ENCODE measurements at regions not wholly inside any gene's neighbourhood (a gene's known extent, or its start where the extent isn't known, plus 50 kb on each side); places are given as distances from the start of the nearest gene placed in this dataset.

DNA sequence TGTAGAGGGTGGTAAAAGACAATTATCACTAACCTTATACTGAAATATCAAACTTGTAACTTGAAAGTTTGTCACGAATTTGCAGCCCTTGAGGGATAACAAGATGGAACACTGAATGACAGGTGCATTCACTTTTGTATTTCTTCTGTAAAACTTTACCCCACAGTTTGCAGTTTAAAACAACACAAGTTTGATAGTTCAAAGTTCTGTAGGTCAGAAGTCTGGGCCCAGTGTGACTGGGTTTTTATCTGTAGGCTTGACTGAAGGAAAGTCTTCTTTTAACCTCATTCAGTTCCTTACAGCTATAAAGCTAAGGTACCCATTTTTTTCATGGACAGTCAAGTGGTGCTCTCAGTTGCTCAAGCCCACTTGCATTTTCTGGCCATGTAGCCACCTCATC is 257.1 kb upstream of the NRXN1 start:
- intact Hi-C loops (cut with micrococcal nuclease; ENCODE audit: unreplicated experiment) = loop anchor here (5.0 kb wide), 1 partner anchor 37 kb away; no protein-coding TSS in a partner anchor
- no peaks in the 10 kb centered on the region for H3K9me3 ChIP-seq (replicated peaks; ENCODE audit: control insufficient read depth, insufficient read depth, low read length)
- BruUV-seq (replicated peaks) = no TSS peak

More for the DNA sequence above, 257.1 kb upstream of the NRXN1 start:
- H3K27ac ChIP-seq (ENCODE audit: control insufficient read depth, insufficient read depth) = no peak overlapping the region
- H3K4me2 ChIP-seq (ENCODE audit: control insufficient read depth, insufficient read depth) = no peak overlapping the region
- ChIA-PET CTCF (no interaction called here), RAD21 (ENCODE audit: unreplicated experiment) (no interaction called here), POLR2A (no interaction called here), SMC1A (ENCODE audit: uncharacterized antibody, unreplicated experiment) (no interaction called here)
- H4K20me1 ChIP-seq (ENCODE audit: control insufficient read depth, insufficient read depth) = no peaks in the 10 kb centered on the region
- in situ Hi-C loops (cut with MboI) = no loop called here
- no peak for ATAC-seq
- no peak for DNase-seq (ENCODE audit: low read depth, low spot score)
- no peak for FAIRE-seq
- H3K79me2 ChIP-seq (ENCODE audit: control insufficient read depth, insufficient read depth, low read length) = no peaks in the 10 kb centered on the region
- H2AFZ ChIP-seq (ENCODE audit: control insufficient read depth, low read depth, low read length) = no peak overlapping the region
- no peak overlapping the region for H3K9ac ChIP-seq (ENCODE audit: control insufficient read depth, insufficient read depth, low read length)
- H3K27me3 ChIP-seq (replicated peaks in 1 of 2; ENCODE audit: control insufficient read depth in 2 of 2, insufficient read depth in 2 of 2, low read length in 1 of 2) = no peaks in the 10 kb centered on the region
- TF ChIP-seq IKZF1 (conservative IDR thresholded peaks at IDR 0.05) = no peak
- no peak for TF ChIP-seq EZH2 (IDR thresholded peaks at IDR 0.05; ENCODE audit: borderline replicate concordance, control insufficient read depth, low read depth, low read length)
- TF ChIP-seq NFXL1 (IDR thresholded peaks at IDR 0.05; ENCODE audit: borderline replicate concordance) = no peak
- TF ChIP-seq TARDBP (IDR thresholded peaks at IDR 0.05; ENCODE audit: borderline replicate concordance) = no peak
- TF ChIP-seq, protein P1, sequence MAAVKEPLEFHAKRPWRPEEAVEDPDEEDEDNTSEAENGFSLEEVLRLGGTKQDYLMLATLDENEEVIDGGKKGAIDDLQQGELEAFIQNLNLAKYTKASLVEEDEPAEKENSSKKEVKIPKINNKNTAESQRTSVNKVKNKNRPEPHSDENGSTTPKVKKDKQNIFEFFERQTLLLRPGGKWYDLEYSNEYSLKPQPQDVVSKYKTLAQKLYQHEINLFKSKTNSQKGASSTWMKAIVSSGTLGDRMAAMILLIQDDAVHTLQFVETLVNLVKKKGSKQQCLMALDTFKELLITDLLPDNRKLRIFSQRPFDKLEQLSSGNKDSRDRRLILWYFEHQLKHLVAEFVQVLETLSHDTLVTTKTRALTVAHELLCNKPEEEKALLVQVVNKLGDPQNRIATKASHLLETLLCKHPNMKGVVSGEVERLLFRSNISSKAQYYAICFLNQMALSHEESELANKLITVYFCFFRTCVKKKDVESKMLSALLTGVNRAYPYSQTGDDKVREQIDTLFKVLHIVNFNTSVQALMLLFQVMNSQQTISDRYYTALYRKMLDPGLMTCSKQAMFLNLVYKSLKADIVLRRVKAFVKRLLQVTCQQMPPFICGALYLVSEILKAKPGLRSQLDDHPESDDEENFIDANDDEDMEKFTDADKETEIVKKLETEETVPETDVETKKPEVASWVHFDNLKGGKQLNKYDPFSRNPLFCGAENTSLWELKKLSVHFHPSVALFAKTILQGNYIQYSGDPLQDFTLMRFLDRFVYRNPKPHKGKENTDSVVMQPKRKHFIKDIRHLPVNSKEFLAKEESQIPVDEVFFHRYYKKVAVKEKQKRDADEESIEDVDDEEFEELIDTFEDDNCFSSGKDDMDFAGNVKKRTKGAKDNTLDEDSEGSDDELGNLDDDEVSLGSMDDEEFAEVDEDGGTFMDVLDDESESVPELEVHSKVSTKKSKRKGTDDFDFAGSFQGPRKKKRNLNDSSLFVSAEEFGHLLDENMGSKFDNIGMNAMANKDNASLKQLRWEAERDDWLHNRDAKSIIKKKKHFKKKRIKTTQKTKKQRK (IDR thresholded peaks at IDR 0.05; ENCODE audit: low read depth, low read length) = no peak
- no peak for TF ChIP-seq KDM1A (IDR thresholded peaks at IDR 0.05; ENCODE audit: borderline replicate concordance)
- no peak for TF ChIP-seq ZZZ3 (IDR thresholded peaks at IDR 0.05; ENCODE audit: control insufficient read depth, insufficient read length, low read depth)
- no peak for TF ChIP-seq ZNF274 (IDR thresholded peaks at IDR 0.05; ENCODE audit: insufficient read depth, insufficient read length)
- TF ChIP-seq BACH1 (IDR thresholded peaks at IDR 0.05; ENCODE audit: borderline replicate concordance) = no peak
- TF ChIP-seq SMAD5 (IDR thresholded peaks at IDR 0.05; ENCODE audit: low read depth) = no peak
- TF ChIP-seq, protein P2, sequence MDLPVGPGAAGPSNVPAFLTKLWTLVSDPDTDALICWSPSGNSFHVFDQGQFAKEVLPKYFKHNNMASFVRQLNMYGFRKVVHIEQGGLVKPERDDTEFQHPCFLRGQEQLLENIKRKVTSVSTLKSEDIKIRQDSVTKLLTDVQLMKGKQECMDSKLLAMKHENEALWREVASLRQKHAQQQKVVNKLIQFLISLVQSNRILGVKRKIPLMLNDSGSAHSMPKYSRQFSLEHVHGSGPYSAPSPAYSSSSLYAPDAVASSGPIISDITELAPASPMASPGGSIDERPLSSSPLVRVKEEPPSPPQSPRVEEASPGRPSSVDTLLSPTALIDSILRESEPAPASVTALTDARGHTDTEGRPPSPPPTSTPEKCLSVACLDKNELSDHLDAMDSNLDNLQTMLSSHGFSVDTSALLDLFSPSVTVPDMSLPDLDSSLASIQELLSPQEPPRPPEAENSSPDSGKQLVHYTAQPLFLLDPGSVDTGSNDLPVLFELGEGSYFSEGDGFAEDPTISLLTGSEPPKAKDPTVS (IDR thresholded peaks at IDR 0.05; ENCODE audit: low read depth, low read length) = no peak
- TF ChIP-seq YBX1 (IDR thresholded peaks at IDR 0.05) = no peak
- H3K4me3 ChIP-seq = no peak overlapping the region
- no peaks in the 10 kb centered on the region for H3K4me1 ChIP-seq (ENCODE audit: control insufficient read depth, insufficient read depth, low read length)
- H3K36me3 ChIP-seq (ENCODE audit: control insufficient read depth in 2 of 2, insufficient read depth in 2 of 2, low read length in 1 of 2) = no peaks in the 10 kb centered on the region
- WGBS (ENCODE audit: insufficient coverage, insufficient replicate concordance, low lambda C conversion rate, missing lambda C conversion rate) = 0% methylated on average over 1 of the region's 1 CpG
